ENCODE measurements at regions not wholly inside any gene's neighbourhood (a gene's known extent, or its start where the extent isn't known, plus 50 kb on each side); places are given as distances from the start of the nearest gene placed in this dataset.
"Not testable (repeated sequence)": the region's sequence is repeated elsewhere in the genome, so short reads cannot be mapped to it uniquely, and the experiment has no call there.

DNA sequence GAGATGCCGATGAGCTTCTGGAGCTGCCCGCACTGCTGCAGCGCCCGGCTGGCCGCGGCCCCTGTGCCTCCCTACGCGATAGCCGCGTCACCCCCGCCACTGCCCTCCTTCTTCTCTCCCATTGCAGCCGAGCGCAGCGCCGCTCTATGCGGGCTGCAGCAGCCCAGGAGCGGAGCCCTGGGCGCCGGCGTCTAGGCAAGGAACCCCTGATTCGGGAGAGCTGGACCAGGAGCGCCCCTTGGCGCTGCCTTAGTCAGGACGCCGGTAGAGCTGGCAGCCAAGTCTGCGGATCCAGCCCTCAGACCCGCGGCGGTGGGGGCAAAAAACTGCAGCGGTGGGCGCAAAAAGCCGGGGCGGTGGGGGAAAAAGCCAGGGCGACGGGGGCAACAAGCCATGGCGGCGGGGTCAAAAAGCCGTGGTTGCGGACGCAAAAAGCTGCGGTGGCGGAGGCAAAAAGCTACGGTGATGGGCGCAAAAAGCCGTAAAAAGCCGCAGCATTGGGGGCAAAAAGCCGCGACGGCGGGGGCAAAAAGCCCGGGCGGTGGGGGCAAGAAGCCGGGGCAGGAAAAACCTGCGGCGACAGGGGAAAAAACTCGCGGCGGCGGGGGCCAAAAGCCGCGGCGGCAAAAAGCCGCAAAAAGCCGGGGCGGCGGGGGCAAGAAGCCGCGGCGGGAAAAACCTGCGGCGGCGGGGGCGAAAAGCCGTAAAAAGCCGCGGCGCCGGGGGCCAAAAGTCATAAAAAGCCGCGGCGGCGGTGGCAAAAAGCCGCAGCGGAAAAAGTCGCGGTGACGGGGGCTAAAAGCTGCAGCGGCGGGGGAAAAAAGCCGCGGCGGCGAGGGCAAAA, 1668.6 kb downstream of the RPIA start:
- H3K4me3 ChIP-seq (ENCODE audit: control insufficient read depth, low read depth, low read length); DNase-seq (ENCODE audit: low read depth): not testable (repeated sequence)

DNA sequence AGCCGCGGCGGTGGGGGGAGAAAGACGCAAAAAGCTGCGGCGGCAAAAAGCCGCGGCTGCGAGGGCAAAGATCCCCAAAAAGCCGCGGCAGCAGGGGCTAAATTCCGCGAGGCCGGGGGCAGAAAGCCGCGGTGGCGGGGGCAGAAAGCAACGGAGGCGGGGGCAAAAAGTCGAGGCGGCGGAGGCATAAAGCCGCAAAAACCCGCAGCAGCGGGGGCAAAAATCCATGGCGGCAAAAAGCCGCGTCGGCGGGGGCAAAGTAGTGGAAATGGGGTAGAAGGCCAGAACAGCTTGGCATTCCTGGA, 1669.2 kb downstream of the RPIA start:
- H3K4me3 ChIP-seq (ENCODE audit: control insufficient read depth, low read depth, low read length); DNase-seq (ENCODE audit: low read depth): not testable (repeated sequence)

All from fibroblast of mammary gland (primary cell).